GM12892 (cell line): ENCODE measurements at regions not wholly inside any gene's neighbourhood (a gene's known extent, or its start where the extent isn't known, plus 50 kb on each side); places are given as distances from the start of the nearest gene placed in this dataset.

Source experiments
- POLR2A ChIP-seq: IDR thresholded peaks from 2 replicates; pipeline ENCODE4 v1.6.1; 2011; ENCODE audit warnings: low read depth, low read length, control low read depth
- POLR2AphosphoS5 ChIP-seq: IDR thresholded peaks from 2 replicates; pipeline ENCODE4 v1.6.1; 2011; ENCODE audit warnings: low read depth, low read length, control low read depth
- TAF1 ChIP-seq: IDR thresholded peaks from 2 replicates; pipeline ENCODE4 v1.6.1; 2011; ENCODE audit warnings: low read depth, mild to moderate bottlenecking, control low read depth, low read length, borderline replicate concordance

- no peak for TF ChIP-seq TAF1
- TF ChIP-seq POLR2AphosphoS5: no peak
- no peak for TF ChIP-seq POLR2A
These were observed 423.4 kb upstream of the ID2 start for GRCh38 chr2:8258406-8258805.
